ENCODE measurements at regions not wholly inside any gene's neighbourhood (a gene's known extent, or its start where the extent isn't known, plus 50 kb on each side); places are given as distances from the start of the nearest gene placed in this dataset.

DNA sequence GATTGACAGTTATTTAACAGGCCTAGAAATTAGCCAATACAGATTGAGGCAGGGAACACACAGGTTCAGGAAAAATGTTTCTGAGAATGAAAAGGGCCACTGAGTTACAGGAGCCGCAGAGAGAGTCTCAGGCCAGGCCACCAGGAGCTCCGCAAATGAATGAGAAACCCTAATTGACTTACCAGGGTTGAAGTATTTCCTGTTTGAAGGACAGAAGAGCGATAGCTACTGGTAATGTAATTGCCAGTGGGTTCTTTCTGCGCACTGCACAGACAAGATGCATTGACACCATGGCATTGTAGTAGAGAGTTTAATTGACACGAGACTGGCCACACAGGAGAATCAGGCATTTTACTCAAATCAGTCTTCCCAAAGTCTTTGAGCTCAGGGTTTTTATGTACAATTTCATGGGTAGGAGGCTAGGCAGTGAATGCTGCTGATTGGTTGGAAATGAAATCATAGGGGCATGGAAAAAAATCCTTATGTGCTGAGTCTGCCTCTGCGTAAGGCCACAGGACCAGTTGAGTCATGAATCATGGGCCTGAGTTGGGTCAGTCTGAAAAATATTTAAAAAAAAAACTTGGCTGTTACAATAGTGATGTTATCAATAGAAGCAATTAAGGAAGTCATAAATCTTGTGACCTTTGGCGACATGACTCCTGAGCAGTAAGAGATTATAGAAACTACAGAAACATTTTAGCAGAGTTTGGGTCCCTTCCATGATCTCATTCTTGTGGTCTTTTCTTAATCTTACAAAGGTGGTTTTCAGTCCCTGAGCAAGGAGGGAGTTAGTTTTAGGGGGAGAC is 203.8 kb downstream of the CASP12 start:
- no peak overlapping the region for H3K4me3 ChIP-seq (ENCODE audit: low read depth, low read length)
- TF ChIP-seq, protein P1, sequence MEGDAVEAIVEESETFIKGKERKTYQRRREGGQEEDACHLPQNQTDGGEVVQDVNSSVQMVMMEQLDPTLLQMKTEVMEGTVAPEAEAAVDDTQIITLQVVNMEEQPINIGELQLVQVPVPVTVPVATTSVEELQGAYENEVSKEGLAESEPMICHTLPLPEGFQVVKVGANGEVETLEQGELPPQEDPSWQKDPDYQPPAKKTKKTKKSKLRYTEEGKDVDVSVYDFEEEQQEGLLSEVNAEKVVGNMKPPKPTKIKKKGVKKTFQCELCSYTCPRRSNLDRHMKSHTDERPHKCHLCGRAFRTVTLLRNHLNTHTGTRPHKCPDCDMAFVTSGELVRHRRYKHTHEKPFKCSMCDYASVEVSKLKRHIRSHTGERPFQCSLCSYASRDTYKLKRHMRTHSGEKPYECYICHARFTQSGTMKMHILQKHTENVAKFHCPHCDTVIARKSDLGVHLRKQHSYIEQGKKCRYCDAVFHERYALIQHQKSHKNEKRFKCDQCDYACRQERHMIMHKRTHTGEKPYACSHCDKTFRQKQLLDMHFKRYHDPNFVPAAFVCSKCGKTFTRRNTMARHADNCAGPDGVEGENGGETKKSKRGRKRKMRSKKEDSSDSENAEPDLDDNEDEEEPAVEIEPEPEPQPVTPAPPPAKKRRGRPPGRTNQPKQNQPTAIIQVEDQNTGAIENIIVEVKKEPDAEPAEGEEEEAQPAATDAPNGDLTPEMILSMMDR (IDR thresholded peaks at IDR 0.05; ENCODE audit: borderline replicate concordance, insufficient read depth, low read depth, low read length): no peak

DNA sequence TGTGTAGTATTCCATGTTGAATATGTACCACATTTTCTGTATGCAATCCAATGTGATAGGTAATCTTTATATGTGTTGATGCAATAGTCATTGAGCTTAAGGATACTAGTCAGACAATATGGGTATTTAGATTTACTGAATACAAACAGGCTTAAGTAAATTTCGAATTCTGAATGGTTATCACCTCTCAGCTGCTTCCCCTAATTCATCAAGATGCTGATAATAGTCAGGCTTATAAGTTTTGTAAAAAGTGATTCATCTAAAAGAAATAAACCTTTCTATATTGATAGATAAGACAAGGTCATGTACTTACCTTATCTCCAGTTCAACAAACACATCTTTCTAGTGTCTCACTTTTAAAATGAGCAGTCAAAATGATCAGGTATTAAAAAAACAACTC is 205.5 kb downstream of the CASP12 start:
- TF ChIP-seq, protein P1 (IDR thresholded peaks at IDR 0.05; ENCODE audit: borderline replicate concordance, insufficient read depth, low read depth, low read length): no peak
- H3K4me3 ChIP-seq (ENCODE audit: low read depth, low read length): no peak overlapping the region

DNA sequence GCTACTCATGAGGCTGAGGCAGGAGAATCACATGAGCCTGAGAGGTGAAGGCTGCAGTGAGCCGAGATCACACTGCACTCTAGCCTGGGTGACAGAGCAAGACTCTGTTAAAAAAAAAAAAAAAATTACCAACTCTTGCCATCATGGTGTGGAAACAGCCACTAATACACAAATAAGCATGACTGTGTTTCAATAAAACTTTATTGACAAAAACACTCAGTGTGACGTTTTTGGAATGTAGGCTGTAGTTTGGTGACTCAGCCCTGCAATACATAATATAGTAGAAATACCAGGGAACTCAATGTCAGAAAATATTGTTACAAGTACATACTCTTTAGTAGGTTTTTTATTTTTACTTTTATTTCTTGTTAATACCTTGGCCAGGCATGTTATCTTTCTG is 207.1 kb downstream of the CASP12 start:
- TF ChIP-seq, protein P1 (IDR thresholded peaks at IDR 0.05; ENCODE audit: borderline replicate concordance, insufficient read depth, low read depth, low read length): no peak
- no peak overlapping the region for H3K4me3 ChIP-seq (ENCODE audit: low read depth, low read length)

DNA sequence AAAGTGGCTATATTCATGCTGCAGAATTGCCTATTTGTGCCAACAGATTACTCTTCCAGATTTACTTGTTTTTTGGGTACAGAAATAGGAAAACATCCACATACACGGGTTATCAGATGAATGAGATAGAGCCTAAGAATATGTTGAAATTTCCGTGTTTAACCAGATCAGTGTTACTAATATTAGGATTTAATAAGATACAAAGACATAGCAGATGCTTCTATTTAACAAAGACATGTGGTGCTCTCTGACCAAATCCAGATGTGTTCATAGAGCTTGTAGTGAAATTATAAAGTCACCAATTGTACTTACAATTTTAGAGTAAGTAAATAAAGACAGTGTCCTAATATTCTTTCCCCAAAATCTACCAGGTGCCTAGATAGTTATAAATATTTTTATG is 208.0 kb downstream of the CASP12 start:
- H3K4me3 ChIP-seq (ENCODE audit: low read depth, low read length): no peak overlapping the region
- TF ChIP-seq, protein P1 (IDR thresholded peaks at IDR 0.05; ENCODE audit: borderline replicate concordance, insufficient read depth, low read depth, low read length): no peak

DNA sequence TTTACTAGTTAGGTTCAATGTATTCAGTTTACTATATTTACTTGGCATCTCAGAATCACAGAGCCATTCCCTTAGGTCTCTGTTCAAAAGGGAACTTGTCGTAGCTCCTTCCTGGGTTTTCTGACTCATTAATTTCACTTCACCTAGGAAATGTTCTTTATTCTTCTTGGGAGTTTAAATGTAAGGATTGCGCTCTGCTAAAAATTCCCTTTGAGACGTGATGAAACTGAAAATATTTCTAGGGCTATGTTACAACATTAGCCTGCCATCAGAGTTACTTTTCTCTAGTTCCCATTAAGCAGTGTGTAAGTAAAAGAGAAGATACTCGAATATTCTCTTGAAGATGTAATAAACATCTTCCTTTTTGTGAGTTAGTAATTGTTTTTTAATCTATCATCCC is 209.5 kb downstream of the CASP12 start:
- TF ChIP-seq, protein P1 (IDR thresholded peaks at IDR 0.05; ENCODE audit: borderline replicate concordance, insufficient read depth, low read depth, low read length): no peak
- H3K4me3 ChIP-seq (ENCODE audit: low read depth, low read length): no peak overlapping the region

DNA sequence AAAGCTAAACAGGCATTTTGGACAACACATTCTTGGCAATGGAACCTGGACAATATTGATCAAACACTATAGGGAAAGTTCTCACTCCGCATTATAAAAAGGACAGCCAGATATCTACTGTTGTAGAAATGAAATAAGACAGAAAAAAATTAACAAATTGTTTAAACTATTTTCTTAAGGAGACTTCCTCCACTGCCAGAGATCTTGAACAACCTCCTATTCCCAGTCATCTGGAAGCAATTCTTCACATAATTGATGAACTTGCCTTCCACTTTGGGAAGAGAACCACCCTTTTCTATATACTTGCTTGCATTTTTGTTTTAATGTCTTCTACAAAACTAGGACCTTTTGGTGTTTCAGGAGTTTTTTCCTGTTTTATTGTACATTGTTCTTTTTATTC is 216.1 kb downstream of the CASP12 start:
- TF ChIP-seq, protein P1 (IDR thresholded peaks at IDR 0.05; ENCODE audit: borderline replicate concordance, insufficient read depth, low read depth, low read length): no peak
- H3K4me3 ChIP-seq (ENCODE audit: low read depth, low read length): no peak overlapping the region

DNA sequence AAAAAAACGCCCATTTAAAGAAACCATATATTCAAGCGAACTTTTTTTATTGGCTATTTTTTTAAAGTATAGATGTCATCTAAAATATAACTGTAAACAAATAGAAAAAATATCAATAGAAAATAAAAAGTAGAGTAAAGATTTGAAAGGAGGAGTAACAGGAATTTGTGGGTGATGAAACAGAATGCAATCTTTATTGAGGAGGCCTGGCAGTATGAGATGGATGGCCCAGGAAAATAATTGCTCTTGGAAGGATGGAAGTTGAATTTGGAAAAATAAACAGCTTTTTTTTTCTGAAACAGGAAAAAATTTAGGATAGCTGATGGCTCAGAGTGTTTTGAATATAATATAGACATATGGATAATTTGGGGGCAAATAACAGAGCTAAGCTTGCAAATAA is 219.0 kb downstream of the CASP12 start:
- no peak overlapping the region for H3K4me3 ChIP-seq (ENCODE audit: low read depth, low read length)
- TF ChIP-seq, protein P1 (IDR thresholded peaks at IDR 0.05; ENCODE audit: borderline replicate concordance, insufficient read depth, low read depth, low read length): no peak

All from GM12875 (cell line).